ENCODE measurements at regions not wholly inside any gene's neighbourhood (a gene's known extent, or its start where the extent isn't known, plus 50 kb on each side); places are given as distances from the start of the nearest gene placed in this dataset.

DNA sequence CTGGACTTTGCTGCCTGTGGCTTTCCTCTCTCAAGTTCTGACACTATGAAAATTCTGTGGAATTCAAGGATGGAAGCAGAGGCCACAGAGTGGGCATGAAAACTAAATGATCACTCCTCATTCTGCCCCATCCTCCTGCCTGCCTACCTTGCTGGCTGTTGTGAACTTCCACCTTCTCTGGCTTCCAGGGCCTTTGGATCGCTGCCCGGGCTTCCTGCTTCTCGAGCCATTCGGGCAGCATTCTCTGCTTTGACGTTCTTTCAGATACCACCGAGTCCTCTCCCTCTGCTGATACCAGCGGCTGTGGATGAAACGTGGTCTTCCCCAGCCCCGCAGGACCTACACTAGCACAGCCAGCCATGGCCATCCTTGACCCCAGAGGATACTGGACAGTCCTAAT, 327.7 kb upstream of the SLC14A2 start (continued):
- TF ChIP-seq BCLAF1 (IDR thresholded peaks at IDR 0.05), result no peak
- TF ChIP-seq ZSCAN29 (IDR thresholded peaks at IDR 0.05), result no peak
- no peak for TF ChIP-seq CBX3 (IDR thresholded peaks at IDR 0.05; ENCODE audit: borderline replicate concordance, low read depth)
- no peak for TF ChIP-seq RCOR1 (conservative IDR thresholded peaks at IDR 0.05; ENCODE audit: low read depth, low read length)
- TF ChIP-seq FOXM1 (IDR thresholded peaks at IDR 0.05; ENCODE audit: low read depth, low read length), result no peak
- no peak for TF ChIP-seq TCF3 (IDR thresholded peaks at IDR 0.05; ENCODE audit: borderline replicate concordance, insufficient read depth, low read depth, low read length)
- TF ChIP-seq FOXK2 (IDR thresholded peaks at IDR 0.05), result no peak
- TF ChIP-seq SUZ12 (IDR thresholded peaks at IDR 0.05; ENCODE audit: unreplicated experiment), result no peak
- no peak for TF ChIP-seq JUND (IDR thresholded peaks at IDR 0.05; ENCODE audit: low read depth, low read length)
- no peak for TF ChIP-seq ZNF274 (IDR thresholded peaks at IDR 0.05; ENCODE audit: insufficient read depth, insufficient read length)
- TF ChIP-seq, protein P1, sequence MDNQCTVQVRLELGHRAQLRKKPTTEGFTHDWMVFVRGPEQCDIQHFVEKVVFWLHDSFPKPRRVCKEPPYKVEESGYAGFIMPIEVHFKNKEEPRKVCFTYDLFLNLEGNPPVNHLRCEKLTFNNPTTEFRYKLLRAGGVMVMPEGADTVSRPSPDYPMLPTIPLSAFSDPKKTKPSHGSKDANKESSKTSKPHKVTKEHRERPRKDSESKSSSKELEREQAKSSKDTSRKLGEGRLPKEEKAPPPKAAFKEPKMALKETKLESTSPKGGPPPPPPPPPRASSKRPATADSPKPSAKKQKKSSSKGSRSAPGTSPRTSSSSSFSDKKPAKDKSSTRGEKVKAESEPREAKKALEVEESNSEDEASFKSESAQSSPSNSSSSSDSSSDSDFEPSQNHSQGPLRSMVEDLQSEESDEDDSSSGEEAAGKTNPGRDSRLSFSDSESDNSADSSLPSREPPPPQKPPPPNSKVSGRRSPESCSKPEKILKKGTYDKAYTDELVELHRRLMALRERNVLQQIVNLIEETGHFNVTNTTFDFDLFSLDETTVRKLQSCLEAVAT (IDR thresholded peaks at IDR 0.05), result no peak
- TF ChIP-seq TARDBP (IDR thresholded peaks at IDR 0.05; ENCODE audit: borderline replicate concordance), result no peak
- TF ChIP-seq, protein P2, sequence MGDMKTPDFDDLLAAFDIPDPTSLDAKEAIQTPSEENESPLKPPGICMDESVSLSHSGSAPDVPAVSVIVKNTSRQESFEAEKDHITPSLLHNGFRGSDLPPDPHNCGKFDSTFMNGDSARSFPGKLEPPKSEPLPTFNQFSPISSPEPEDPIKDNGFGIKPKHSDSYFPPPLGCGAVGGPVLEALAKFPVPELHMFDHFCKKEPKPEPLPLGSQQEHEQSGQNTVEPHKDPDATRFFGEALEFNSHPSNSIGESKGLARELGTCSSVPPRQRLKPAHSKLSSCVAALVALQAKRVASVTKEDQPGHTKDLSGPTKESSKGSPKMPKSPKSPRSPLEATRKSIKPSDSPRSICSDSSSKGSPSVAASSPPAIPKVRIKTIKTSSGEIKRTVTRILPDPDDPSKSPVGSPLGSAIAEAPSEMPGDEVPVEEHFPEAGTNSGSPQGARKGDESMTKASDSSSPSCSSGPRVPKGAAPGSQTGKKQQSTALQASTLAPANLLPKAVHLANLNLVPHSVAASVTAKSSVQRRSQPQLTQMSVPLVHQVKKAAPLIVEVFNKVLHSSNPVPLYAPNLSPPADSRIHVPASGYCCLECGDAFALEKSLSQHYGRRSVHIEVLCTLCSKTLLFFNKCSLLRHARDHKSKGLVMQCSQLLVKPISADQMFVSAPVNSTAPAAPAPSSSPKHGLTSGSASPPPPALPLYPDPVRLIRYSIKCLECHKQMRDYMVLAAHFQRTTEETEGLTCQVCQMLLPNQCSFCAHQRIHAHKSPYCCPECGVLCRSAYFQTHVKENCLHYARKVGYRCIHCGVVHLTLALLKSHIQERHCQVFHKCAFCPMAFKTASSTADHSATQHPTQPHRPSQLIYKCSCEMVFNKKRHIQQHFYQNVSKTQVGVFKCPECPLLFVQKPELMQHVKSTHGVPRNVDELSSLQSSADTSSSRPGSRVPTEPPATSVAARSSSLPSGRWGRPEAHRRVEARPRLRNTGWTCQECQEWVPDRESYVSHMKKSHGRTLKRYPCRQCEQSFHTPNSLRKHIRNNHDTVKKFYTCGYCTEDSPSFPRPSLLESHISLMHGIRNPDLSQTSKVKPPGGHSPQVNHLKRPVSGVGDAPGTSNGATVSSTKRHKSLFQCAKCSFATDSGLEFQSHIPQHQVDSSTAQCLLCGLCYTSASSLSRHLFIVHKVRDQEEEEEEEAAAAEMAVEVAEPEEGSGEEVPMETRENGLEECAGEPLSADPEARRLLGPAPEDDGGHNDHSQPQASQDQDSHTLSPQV (IDR thresholded peaks at IDR 0.05), result no peak

Data from GM12878 (cell line).